Cardiac muscle cell (in vitro differentiated cells and primary cell): ENCODE measurements at regions not wholly inside any gene's neighbourhood (a gene's known extent, or its start where the extent isn't known, plus 50 kb on each side); places are given as distances from the start of the nearest gene placed in this dataset.

ENCODE experiments used
- DNase-seq, 2 donors: peaks; one replicate each; pipeline versions ENCODE4 v3.0.0 to v3.0.0-alpha.2; 2010 to 2017; ENCODE audit warnings: low read depth in 1 of 2, low spot score in 1 of 2
- H3K27ac ChIP-seq: fragments of 200-600 bp; sonication (generic); 2 replicates; pipeline ENCODE4 v1.5.1; 2016
- H3K27me3 ChIP-seq: fragments of 200-600 bp; sonication (generic); 2 replicates; pipeline ENCODE4 v1.6.0; 2016; ENCODE audit warnings: control low read depth
- H3K36me3 ChIP-seq: fragments of 200-600 bp; sonication (generic); 2 replicates; pipeline ENCODE4 v1.5.1; 2016; ENCODE audit warnings: control low read depth
- H3K4me1 ChIP-seq: fragments of 200-600 bp; sonication (generic); 2 replicates; pipeline ENCODE4 v1.8.1; 2017; ENCODE audit warnings: low read depth, mild to moderate bottlenecking, mixed run types
- H3K4me3 ChIP-seq: fragments of 200-600 bp; sonication (generic); 2 replicates; pipeline ENCODE4 v1.5.1; 2016; ENCODE audit warnings: mild to moderate bottlenecking
- H3K9me3 ChIP-seq: fragments of 200-600 bp; sonication (generic); 2 replicates; pipeline ENCODE4 v1.5.1; 2017; ENCODE audit warnings: low read depth, mild to moderate bottlenecking, control low read depth
- TF ChIP-seq, protein P1 (sequence below): IDR thresholded peaks from 2 replicates; pipeline ENCODE4 v1.5.1; 2012; ENCODE audit warnings: low read depth, mild to moderate bottlenecking, low read length

DNA sequence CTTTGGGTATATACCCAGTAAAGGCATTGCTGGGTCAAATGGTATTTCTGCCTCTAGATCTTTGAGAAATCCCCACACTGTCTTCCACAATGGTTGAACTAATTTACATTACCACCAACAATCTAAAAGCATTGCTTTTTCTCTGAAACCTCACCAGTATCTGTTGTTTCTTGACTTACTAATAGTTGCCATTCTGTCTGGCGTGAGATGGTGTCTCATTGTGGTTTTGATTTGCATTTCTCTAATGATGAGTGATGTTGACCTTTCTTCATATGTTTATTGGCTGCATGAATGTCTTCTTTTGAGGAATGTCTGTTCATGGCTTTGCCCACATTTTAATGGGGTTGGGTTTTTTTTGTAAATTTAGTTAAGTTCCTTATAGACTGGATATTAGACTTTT is 382.6 kb upstream of the ZNF804A start:
- no peaks in the 10 kb centered on the region for H3K36me3 ChIP-seq
- TF ChIP-seq, protein P1, sequence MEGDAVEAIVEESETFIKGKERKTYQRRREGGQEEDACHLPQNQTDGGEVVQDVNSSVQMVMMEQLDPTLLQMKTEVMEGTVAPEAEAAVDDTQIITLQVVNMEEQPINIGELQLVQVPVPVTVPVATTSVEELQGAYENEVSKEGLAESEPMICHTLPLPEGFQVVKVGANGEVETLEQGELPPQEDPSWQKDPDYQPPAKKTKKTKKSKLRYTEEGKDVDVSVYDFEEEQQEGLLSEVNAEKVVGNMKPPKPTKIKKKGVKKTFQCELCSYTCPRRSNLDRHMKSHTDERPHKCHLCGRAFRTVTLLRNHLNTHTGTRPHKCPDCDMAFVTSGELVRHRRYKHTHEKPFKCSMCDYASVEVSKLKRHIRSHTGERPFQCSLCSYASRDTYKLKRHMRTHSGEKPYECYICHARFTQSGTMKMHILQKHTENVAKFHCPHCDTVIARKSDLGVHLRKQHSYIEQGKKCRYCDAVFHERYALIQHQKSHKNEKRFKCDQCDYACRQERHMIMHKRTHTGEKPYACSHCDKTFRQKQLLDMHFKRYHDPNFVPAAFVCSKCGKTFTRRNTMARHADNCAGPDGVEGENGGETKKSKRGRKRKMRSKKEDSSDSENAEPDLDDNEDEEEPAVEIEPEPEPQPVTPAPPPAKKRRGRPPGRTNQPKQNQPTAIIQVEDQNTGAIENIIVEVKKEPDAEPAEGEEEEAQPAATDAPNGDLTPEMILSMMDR, result no peak
- no peaks in the 10 kb centered on the region for H3K27me3 ChIP-seq
- H3K4me3 ChIP-seq, result no peak overlapping the region
- DNase-seq, result no peak
- H3K4me1 ChIP-seq, result no peaks in the 10 kb centered on the region
- H3K9me3 ChIP-seq, result no peaks in the 10 kb centered on the region
- no peak overlapping the region for H3K27ac ChIP-seq

DNA sequence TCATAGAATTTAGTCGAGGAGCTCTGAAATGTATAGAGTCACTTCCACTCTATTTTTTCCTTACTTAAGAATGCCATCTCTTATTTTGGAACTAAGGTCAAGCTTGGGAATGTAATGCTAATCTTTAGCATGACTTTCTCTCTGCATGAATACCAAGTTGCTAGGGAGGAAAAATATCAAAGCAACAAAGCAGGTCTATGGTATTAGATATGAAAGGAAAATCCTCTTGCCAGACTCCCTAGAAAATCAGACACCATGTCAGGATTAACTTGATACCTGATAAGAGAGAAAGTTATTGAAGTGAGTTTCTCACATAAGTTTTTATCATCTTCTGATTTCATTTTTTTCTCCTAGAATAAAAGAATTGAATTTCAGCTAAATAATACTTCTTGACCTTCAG is 341.7 kb upstream of the ZNF804A start:
- no peaks in the 10 kb centered on the region for H3K4me1 ChIP-seq
- no peaks in the 10 kb centered on the region for H3K27me3 ChIP-seq
- no peak overlapping the region for H3K27ac ChIP-seq
- H3K4me3 ChIP-seq, result no peak overlapping the region
- no peaks in the 10 kb centered on the region for H3K36me3 ChIP-seq
- TF ChIP-seq, protein P1, result no peak
- DNase-seq, result no peak
- no peaks in the 10 kb centered on the region for H3K9me3 ChIP-seq

DNA sequence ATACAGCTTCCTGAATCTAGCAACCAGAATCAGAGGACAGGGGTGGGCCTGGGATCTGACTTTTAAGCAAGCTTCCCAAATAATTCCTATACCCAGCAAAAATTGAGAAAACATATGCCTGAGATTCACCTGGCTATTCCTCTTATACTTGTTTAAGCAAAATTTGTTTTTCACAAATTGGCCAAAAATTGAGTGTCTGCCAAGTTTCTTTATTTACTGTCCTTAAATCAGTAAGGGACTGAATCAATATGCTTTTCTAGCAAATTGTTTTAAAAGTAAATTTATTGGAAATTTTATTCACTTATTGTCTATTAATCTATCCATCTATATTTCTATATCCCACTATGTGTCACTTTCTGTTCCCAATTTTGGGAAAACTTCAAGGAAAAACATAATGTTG is 337.0 kb upstream of the ZNF804A start:
- TF ChIP-seq, protein P1, result no peak
- no peak for DNase-seq
- no peaks in the 10 kb centered on the region for H3K36me3 ChIP-seq
- H3K4me1 ChIP-seq, result no peaks in the 10 kb centered on the region
- H3K27ac ChIP-seq, result no peak overlapping the region
- H3K9me3 ChIP-seq, result no peaks in the 10 kb centered on the region
- H3K4me3 ChIP-seq, result no peak overlapping the region
- H3K27me3 ChIP-seq, result no peaks in the 10 kb centered on the region

DNA sequence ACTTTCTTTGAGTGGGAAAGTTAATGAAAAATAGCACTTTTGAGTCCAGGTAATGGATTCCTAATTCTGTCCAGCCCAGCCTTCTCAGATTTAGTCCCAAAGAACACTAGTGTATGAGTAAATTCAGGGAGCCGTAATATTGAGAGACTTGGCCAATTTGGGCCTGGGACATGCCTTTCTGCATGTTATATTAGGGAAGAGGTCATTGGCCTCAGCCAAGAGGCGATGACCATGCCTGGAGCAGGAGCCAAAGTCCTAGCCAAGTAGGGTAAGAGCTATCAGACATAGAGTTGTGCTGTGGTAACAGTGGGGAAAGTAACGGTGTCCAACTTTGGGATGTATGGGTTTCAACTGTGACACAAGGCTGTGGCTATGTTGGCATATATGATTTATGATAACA is 336.5 kb upstream of the ZNF804A start:
- H3K27ac ChIP-seq, result no peak overlapping the region
- H3K4me3 ChIP-seq, result no peak overlapping the region
- H3K36me3 ChIP-seq, result no peaks in the 10 kb centered on the region
- H3K27me3 ChIP-seq, result no peaks in the 10 kb centered on the region
- TF ChIP-seq, protein P1, result no peak
- H3K4me1 ChIP-seq, result no peaks in the 10 kb centered on the region
- no peak for DNase-seq
- H3K9me3 ChIP-seq, result no peaks in the 10 kb centered on the region

- Histone ChIP-seq H3K4me3 (no peak overlapping the region), H3K9me3 (no peaks in the 10 kb centered on the region), H3K27me3 (no peaks in the 10 kb centered on the region), H3K36me3 (no peaks in the 10 kb centered on the region), H3K4me1 (peaks cover 13% of the 10 kb centered on the region), H3K27ac (no peak overlapping the region)
- TF ChIP-seq, protein P1, result no peak
- DNase-seq, result no peak
These were observed 329.3 kb upstream of the ZNF804A start for GRCh38 chr2:184268900-184269477.

- no peaks in the 10 kb centered on the region for H3K27me3 ChIP-seq
- peaks cover 13% of the 10 kb centered on the region for H3K4me1 ChIP-seq
- no peaks in the 10 kb centered on the region for H3K36me3 ChIP-seq
- H3K9me3 ChIP-seq, result no peaks in the 10 kb centered on the region
- DNase-seq, result no peak
- H3K4me3 ChIP-seq, result no peak overlapping the region
- TF ChIP-seq, protein P1, result no peak
- H3K27ac ChIP-seq, result no peak overlapping the region
These were observed 327.7 kb upstream of the ZNF804A start for GRCh38 chr2:184270660-184271059.
